GM12875 (cell line): ENCODE measurements at regions not wholly inside any gene's neighbourhood (a gene's known extent, or its start where the extent isn't known, plus 50 kb on each side); places are given as distances from the start of the nearest gene placed in this dataset.
"Not testable (repeated sequence)": the region's sequence is repeated elsewhere in the genome, so short reads cannot be mapped to it uniquely, and the experiment has no call there.

Experiments used
- H3K4me3 ChIP-seq: one replicate; pipeline ENCODE4 v1.5.1; 2011; ENCODE audit warnings: low read depth, low read length, control low read depth
- CTCF ChIP-seq: IDR thresholded peaks from 2 replicates; pipeline ENCODE4 v1.5.1; 2011; ENCODE audit warnings: low read depth, mild to moderate bottlenecking, control low read depth, inconsistent platforms, low read length, moderate library complexity, borderline replicate concordance; ENCODE audit not compliant: insufficient read depth

GRCh38 chr3:80993241-80993945, 768.1 kb downstream of the GBE1 start:
- no peak overlapping the region for H3K4me3 ChIP-seq
- no peak for TF ChIP-seq CTCF

GRCh38 chr3:80983753-80984152, 777.7 kb downstream of the GBE1 start:
- no peak for TF ChIP-seq CTCF
- H3K4me3 ChIP-seq: no peak overlapping the region

GRCh38 chr3:80978216-80978969, 783.1 kb downstream of the GBE1 start:
- H3K4me3 ChIP-seq: no peak overlapping the region
- no peak for TF ChIP-seq CTCF

- no peak overlapping the region for H3K4me3 ChIP-seq
- no peak for TF ChIP-seq CTCF
Observed at GRCh38 chr3:80970292-80970691, 791.2 kb downstream of the GBE1 start.

GRCh38 chr3:80929576-80929975, 831.9 kb downstream of the GBE1 start:
- no peak for TF ChIP-seq CTCF
- H3K4me3 ChIP-seq: no peak overlapping the region

GRCh38 chr3:80914854-80915253, 846.6 kb downstream of the GBE1 start:
- no peak for TF ChIP-seq CTCF

GRCh38 chr3:80898211-80898610, 863.2 kb downstream of the GBE1 start:
- TF ChIP-seq CTCF: no peak
- no peak overlapping the region for H3K4me3 ChIP-seq

More at GRCh38 chr3:80914854-80915253, 846.6 kb downstream of the GBE1 start:
- no peak overlapping the region for H3K4me3 ChIP-seq

- not testable (repeated sequence) for H3K4me3 ChIP-seq
Observed at GRCh38 chr3:80897005-80897404, 864.4 kb downstream of the GBE1 start.
